Retinal pigment epithelial cell (primary cell): ENCODE measurements at regions not wholly inside any gene's neighbourhood (a gene's known extent, or its start where the extent isn't known, plus 50 kb on each side); places are given as distances from the start of the nearest gene placed in this dataset.

Experiments used
- DNase-seq: peaks from one replicate; pipeline ENCODE4 v3.0.0-alpha.2; 2010; ENCODE audit warnings: low read depth
- H3K4me3 ChIP-seq: 2 replicates; pipeline ENCODE4 v1.5.1; 2011; ENCODE audit warnings: mild to moderate bottlenecking, low read length, control low read depth, moderate library complexity
- TF ChIP-seq, protein P1 (sequence below): conservative IDR thresholded peaks from 2 replicates; pipeline ENCODE4 v1.5.1; 2011; ENCODE audit warnings: low read depth, low read length, control low read depth, inconsistent platforms

DNA sequence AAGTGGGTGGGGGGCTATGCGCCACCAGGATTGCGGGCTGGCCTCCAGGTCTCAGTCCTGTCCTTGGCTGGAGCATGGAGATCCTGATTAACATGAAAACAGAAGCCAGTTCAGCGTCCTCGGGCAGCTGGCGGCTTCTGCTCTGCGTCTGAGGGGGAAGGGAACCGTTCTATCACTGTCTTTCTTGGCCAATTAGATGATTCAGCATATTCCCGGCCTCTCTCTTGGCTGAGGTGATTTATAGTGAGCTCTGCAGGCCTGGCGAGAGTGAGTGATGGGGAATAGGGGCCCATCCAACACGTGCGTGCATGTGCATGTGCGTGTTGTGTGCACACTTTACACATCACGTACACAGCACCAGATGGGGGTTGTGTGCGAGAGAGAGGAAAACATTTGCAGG lies 145.8 kb upstream of the ATP6AP2 start:
- H3K4me3 ChIP-seq, result no peak overlapping the region
- no peak for DNase-seq

DNA sequence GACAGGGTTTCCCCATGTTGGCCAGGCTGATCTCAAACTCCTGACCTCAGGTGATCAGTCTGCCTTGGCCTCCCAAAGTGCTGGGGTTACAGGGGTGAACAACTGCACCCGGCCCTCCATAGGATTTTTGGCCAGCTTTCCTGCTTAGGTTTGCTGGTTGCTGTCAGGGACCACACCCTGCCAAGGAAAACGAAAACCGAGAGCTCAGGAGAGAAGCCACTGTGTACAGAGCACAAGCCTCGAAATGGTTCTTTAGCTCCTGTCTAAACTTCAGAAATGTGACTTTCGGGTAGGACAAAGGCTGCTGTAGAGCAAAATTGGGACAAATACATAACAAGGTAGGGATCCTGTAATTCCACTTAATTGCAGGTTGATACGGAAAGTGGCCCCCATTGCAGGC lies 146.3 kb upstream of the ATP6AP2 start:
- TF ChIP-seq, protein P1, sequence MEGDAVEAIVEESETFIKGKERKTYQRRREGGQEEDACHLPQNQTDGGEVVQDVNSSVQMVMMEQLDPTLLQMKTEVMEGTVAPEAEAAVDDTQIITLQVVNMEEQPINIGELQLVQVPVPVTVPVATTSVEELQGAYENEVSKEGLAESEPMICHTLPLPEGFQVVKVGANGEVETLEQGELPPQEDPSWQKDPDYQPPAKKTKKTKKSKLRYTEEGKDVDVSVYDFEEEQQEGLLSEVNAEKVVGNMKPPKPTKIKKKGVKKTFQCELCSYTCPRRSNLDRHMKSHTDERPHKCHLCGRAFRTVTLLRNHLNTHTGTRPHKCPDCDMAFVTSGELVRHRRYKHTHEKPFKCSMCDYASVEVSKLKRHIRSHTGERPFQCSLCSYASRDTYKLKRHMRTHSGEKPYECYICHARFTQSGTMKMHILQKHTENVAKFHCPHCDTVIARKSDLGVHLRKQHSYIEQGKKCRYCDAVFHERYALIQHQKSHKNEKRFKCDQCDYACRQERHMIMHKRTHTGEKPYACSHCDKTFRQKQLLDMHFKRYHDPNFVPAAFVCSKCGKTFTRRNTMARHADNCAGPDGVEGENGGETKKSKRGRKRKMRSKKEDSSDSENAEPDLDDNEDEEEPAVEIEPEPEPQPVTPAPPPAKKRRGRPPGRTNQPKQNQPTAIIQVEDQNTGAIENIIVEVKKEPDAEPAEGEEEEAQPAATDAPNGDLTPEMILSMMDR, result no peak
- no peak overlapping the region for H3K4me3 ChIP-seq
- DNase-seq, result no peak

More for the DNA sequence above, 145.8 kb upstream of the ATP6AP2 start:
- TF ChIP-seq, protein P1, result no peak

DNA sequence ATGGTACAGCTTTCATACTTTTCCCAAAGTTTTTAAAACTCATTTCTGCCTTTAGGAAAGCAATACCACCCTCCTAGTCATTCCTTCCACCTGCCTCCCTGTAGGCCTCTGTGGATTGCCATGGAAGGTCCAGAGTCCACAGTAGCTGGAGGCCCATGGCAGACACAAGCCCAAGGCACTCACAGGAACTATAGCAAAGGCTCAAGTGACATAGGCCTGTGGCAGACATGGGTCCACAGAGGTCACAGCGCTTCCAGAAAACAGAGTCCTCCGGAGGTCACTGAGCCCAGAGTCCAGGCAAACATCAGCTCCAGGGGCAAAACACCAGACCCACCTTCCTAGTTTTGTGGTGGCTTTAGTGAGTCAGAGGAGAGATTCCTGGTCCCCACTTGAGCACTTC lies 147.6 kb upstream of the ATP6AP2 start:
- TF ChIP-seq, protein P1, result no peak
- DNase-seq, result no peak

DNA sequence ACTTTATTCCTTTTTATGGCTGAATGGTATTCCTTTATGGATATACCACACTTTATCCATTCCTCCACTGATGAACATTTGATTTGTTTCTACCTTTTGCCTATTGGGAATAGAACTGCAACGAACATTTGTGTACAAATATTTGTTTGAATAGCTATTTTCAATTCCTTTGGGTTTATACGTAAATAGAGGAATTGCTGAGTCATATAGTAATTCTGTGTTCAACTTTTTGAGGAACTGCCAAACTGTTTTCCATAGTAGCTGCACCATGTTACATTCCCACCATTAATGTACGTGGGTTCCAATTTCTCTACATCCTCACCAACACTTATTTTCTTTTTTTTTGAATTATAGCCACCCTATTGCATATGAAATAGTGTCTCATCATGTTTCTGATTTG lies 156.5 kb upstream of the ATP6AP2 start:
- H3K4me3 ChIP-seq, result no peak overlapping the region
- TF ChIP-seq, protein P1, result no peak
- DNase-seq, result no peak

More for the DNA sequence above, 147.6 kb upstream of the ATP6AP2 start:
- no peak overlapping the region for H3K4me3 ChIP-seq

DNA sequence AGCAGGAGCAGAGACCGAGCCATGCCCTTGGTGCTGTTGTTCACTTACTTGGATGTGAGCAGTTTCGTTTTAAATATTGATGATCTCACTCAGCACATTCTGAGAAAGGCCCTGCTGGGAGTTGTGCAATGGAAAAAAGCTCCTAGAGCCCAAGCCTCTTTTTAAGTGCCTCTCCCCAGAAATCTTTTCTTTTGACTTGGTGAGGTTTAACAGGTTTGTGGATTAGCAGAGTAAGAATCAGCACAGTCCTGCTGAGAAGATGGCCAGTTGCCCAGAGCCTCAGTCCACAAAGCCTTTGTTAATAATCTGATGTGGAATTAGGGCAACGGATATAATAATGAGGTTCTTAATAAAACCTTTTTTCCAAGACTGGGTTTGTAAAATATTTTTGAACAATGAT lies 157.5 kb upstream of the ATP6AP2 start:
- peak; percentile 89 for DNase-seq
- TF ChIP-seq, protein P1, result no peak
- H3K4me3 ChIP-seq, result no peak overlapping the region

DNA sequence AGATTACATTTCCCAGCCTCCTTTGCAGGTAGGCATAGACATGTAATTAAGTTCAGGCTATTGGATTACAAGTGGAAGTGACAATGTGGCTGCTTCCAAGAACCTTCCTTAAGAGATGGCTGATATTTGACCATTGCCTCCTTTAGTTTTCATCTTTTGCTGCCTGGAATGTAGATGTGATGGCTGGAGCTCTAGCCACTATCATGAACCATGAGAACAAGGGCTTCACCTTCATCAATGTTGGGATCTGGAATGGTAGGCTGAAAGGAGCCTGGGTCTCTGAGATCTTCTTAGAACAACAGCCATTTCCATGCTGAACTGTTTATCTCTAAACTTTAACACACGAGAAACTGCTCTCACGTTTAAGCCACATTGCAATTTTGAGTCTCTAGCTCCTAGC lies 158.7 kb upstream of the ATP6AP2 start:
- H3K4me3 ChIP-seq, result no peak overlapping the region
- DNase-seq, result no peak
- TF ChIP-seq, protein P1, result no peak

DNA sequence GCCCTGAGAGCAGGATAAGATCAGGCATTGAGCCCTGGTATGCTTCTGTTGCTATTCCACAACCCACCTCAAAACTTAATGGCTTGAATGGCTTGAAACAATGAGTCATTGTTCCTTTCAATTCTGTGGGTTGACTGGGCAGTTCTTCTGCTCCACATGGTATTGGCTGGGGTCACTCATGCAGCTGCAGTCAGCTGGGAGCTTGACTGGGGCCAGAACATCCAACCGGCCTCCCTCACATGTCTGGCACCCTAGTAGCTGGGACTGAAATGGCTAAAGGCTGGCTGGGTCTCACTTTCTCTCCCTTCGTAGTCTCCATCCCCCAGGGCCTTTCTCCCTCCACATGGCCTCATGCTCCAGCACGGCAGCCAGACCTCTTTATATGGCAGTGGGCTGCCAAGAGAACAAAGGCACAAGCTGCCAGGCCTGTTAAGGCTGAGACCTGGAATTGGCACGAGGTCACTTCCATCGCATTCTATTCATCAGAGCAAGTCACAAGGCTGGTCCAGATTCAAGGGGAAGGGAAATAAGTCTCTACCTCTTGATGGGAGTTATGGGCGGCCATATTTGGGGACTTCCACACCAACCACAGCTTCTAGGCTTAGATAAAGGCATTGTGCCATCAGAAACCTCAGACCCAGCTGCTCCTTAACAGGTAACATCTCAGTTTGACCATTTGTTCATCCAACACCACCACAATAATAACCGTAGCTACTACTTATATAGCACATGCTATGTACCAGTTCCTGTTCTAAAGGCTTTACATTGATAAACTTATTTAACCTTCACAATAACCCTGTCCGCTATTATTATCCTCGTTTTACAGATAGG lies 159.7 kb upstream of the ATP6AP2 start:
- TF ChIP-seq, protein P1, result no peak
- DNase-seq, result peak; percentile 39
- H3K4me3 ChIP-seq, result no peak overlapping the region
